ENCODE measurements at regions not wholly inside any gene's neighbourhood (a gene's known extent, or its start where the extent isn't known, plus 50 kb on each side); places are given as distances from the start of the nearest gene placed in this dataset.

DNA sequence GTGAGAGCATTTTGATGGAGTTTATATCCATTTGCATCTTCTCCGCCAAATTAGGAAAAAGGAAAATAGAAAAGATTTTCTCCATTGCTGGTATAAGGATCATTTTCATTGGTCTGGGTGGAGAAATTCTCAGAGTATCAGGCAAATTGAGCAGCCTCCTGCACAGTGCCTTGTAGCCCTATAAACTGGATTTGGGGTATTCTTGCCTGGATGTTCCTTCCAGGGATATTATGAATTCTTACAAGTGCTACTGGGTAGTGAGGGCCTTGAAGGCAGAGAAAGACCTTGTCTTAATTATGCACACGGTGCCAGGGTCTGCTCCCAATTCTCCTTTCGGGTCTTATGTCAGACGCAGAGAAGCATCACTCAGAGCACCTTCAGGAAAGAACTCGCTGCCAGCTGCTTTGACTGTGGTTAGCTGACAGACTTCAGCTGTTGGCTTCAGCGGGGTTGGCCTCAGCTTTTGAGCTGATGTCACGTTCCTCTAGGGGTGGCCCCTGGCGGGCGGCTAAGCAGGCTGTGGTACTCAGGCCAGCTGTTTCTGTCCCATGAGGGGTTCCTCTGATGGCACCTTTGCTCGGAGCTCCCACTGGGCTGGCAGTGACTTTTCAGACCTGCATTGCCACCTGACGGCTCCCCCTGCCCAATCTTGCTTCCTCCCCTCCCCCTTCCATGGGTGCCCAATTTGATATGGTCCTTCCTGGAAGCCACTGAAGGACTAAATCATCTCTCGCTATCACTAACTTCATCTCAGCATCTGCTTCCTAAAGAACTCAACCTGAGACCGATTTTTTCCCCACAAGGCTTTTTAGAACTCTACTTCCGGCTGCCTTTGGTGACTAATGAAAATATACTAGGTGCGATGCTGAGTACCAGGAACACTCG is 519.5 kb downstream of the BCOR start:
- H3K27ac ChIP-seq (ENCODE audit: low read depth in 1 of 2, low read length in 2 of 2) = no peak overlapping the region
- peaks cover 0 to 2% (median 0%) of the 10 kb centered on the region in 4 donors for H3K27me3 ChIP-seq (ENCODE audit: control insufficient read depth in 4 of 4, insufficient read depth in 4 of 4, low read length in 3 of 4)
- no peaks in the 10 kb centered on the region for H3K4me1 ChIP-seq (ENCODE audit: control insufficient read depth in 4 of 4, insufficient read depth in 4 of 4, low read length in 3 of 4)
- 78% methylated on average over 16 of the region's 16 CpGs for WGBS
- H3K36me3 ChIP-seq (ENCODE audit: control insufficient read depth in 4 of 4, insufficient read depth in 3 of 4, low read depth in 1 of 4, low read length in 3 of 4) = no peaks in the 10 kb centered on the region
- no peak overlapping the region for H3K4me3 ChIP-seq (ENCODE audit: low read depth in 1 of 3, low read length in 3 of 3)
- no peak for DNase-seq (ENCODE audit: low spot score)
- TF ChIP-seq RAD21 (IDR thresholded peaks at IDR 0.05) = no peak
- TF ChIP-seq NR2F2 (IDR thresholded peaks at IDR 0.05) = no peak
- TF ChIP-seq JUND (IDR thresholded peaks at IDR 0.05) = no peak
- no peak for TF ChIP-seq HNF4A (conservative IDR thresholded peaks at IDR 0.05)
- TF ChIP-seq, protein P1, sequence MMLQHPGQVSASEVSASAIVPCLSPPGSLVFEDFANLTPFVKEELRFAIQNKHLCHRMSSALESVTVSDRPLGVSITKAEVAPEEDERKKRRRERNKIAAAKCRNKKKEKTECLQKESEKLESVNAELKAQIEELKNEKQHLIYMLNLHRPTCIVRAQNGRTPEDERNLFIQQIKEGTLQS (IDR thresholded peaks at IDR 0.05) = no peak
- TF ChIP-seq TAF1 (conservative IDR thresholded peaks at IDR 0.05) = no peak
- TF ChIP-seq HNF4G (IDR thresholded peaks at IDR 0.05) = no peak
- no peak for TF ChIP-seq YY1 (IDR thresholded peaks at IDR 0.05)
- TF ChIP-seq, protein P2, sequence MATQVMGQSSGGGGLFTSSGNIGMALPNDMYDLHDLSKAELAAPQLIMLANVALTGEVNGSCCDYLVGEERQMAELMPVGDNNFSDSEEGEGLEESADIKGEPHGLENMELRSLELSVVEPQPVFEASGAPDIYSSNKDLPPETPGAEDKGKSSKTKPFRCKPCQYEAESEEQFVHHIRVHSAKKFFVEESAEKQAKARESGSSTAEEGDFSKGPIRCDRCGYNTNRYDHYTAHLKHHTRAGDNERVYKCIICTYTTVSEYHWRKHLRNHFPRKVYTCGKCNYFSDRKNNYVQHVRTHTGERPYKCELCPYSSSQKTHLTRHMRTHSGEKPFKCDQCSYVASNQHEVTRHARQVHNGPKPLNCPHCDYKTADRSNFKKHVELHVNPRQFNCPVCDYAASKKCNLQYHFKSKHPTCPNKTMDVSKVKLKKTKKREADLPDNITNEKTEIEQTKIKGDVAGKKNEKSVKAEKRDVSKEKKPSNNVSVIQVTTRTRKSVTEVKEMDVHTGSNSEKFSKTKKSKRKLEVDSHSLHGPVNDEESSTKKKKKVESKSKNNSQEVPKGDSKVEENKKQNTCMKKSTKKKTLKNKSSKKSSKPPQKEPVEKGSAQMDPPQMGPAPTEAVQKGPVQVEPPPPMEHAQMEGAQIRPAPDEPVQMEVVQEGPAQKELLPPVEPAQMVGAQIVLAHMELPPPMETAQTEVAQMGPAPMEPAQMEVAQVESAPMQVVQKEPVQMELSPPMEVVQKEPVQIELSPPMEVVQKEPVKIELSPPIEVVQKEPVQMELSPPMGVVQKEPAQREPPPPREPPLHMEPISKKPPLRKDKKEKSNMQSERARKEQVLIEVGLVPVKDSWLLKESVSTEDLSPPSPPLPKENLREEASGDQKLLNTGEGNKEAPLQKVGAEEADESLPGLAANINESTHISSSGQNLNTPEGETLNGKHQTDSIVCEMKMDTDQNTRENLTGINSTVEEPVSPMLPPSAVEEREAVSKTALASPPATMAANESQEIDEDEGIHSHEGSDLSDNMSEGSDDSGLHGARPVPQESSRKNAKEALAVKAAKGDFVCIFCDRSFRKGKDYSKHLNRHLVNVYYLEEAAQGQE (IDR thresholded peaks at IDR 0.05) = no peak
- no peak for TF ChIP-seq FOXA1 (IDR thresholded peaks at IDR 0.05)
- H3K9me3 ChIP-seq (ENCODE audit: control insufficient read depth in 4 of 4, low read length in 3 of 4) = no peaks in the 10 kb centered on the region
- no peak overlapping the region for H3K9ac ChIP-seq (ENCODE audit: low read depth in 1 of 2, low read length in 2 of 2)

- Histone ChIP-seq H3K4me3 (ENCODE audit: low read depth in 1 of 3, low read length in 3 of 3) (no peak overlapping the region), H3K9ac (ENCODE audit: low read depth in 1 of 2, low read length in 2 of 2) (no peak overlapping the region), H3K27me3 (ENCODE audit: control insufficient read depth in 4 of 4, insufficient read depth in 4 of 4, low read length in 3 of 4) (peaks cover 0 to 2% (median 0%) of the 10 kb centered on the region in 4 donors), H3K36me3 (ENCODE audit: control insufficient read depth in 4 of 4, insufficient read depth in 3 of 4, low read depth in 1 of 4, low read length in 3 of 4) (no peaks in the 10 kb centered on the region), H3K9me3 (ENCODE audit: control insufficient read depth in 4 of 4, low read length in 3 of 4) (peaks cover 0 to 3% (median 1%) of the 10 kb centered on the region in 4 donors), H3K4me1 (ENCODE audit: control insufficient read depth in 4 of 4, insufficient read depth in 4 of 4, low read length in 3 of 4) (no peaks in the 10 kb centered on the region), H3K27ac (ENCODE audit: low read depth in 1 of 2, low read length in 2 of 2) (no peak overlapping the region)
- no peak for DNase-seq (ENCODE audit: low spot score)
- TF ChIP-seq RAD21 (IDR thresholded peaks at IDR 0.05) = no peak
- TF ChIP-seq, protein P2 (IDR thresholded peaks at IDR 0.05) = no peak
- no peak for TF ChIP-seq CTCF (IDR thresholded peaks at IDR 0.05; ENCODE audit: low read depth, low read length, missing input control)
- 77% methylated on average over 8 of the region's 8 CpGs for WGBS
These were observed 517.7 kb downstream of the BCOR start for GRCh38 chrX:39580043-39580442.
